Stimulated activated effector memory CD8-positive, alpha-beta T cell treated with anti-CD3 and anti-CD28 coated beads, Interleukin-12 subunit alpha, Interleukin-12 subunit beta, amount 100 ng/mL, for 72 hours (primary cell): ENCODE measurements at regions not wholly inside any gene's neighbourhood (a gene's known extent, or its start where the extent isn't known, plus 50 kb on each side); places are given as distances from the start of the nearest gene placed in this dataset.
A peak's percentile ranks its signal among the peaks of the same experiment; 100 is the strongest.

ENCODE experiments used
- ATAC-seq: fragments of 150-1000 bp; cut with Tn5 transposase; 2 replicates; pipeline ENCODE4 v1.10.0; 2021
- DNase-seq, 2 donors: peaks; one replicate each; pipeline ENCODE4 v3.0.0; 2021 to 2022; ENCODE audit warnings: low spot score in 2 of 2
- H3K27ac Mint-ChIP-seq: one replicate; pipeline ENCODE4 v1.8.0; 2022; ENCODE audit warnings: mild to moderate bottlenecking, mixed read lengths
- H3K36me3 Mint-ChIP-seq: one replicate; pipeline ENCODE4 v1.8.0; 2022; ENCODE audit warnings: mild to moderate bottlenecking, mixed read lengths
- H3K4me1 Mint-ChIP-seq: one replicate; pipeline ENCODE4 v1.8.0; 2022; ENCODE audit warnings: mixed read lengths
- H3K4me3 Mint-ChIP-seq: one replicate; pipeline ENCODE4 v1.8.0; 2022; ENCODE audit warnings: mild to moderate bottlenecking, mixed read lengths
- H3K9me3 Mint-ChIP-seq: one replicate; pipeline ENCODE4 v1.8.0; 2022; ENCODE audit warnings: mixed read lengths

DNA sequence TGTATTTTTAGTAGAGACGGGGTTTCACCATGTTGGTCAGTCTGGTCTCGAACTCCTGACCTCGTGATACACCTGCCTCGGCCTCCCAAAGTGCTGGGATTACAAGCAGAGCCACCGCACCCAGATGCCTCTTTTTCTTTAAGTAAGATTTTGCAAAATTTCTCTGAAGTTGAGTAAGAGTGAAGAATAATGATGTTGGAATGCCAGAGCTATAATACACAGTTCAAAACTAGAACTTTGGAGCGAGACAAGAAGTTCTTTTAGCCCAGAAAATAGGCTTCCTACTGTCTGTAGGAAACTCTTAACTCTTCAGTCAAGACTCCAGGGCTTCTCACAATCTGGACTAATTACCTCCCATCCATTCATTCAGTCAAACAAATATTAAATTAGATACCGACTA is 51.4 kb downstream of the MARCHF4 start:
- H3K9me3 Mint-ChIP-seq = no peaks in the 10 kb centered on the region
- peaks cover 14% of the 10 kb centered on the region for H3K4me1 Mint-ChIP-seq
- no peak for DNase-seq
- H3K27ac Mint-ChIP-seq = no peak overlapping the region
- no peak for ATAC-seq
- no peak overlapping the region for H3K4me3 Mint-ChIP-seq
- H3K36me3 Mint-ChIP-seq = no peaks in the 10 kb centered on the region

DNA sequence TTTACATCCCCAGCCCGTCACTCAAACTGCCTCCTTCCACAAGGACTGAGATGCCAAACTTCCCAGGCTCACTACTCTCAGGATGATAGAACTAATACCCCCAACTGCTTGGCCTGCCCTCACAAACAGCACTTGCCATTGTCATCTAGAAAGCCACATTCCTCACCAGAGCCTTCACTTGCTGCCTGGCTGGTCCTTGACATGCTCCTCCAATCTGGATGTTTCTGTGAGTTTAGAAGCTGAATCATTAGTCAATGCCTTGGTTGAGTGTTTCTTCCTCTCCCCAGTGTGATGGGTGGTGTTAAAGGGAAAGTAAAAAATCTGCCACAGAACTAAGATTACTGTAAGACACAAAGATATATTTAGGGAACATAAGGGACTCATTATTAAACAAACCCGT is 52.5 kb downstream of the MARCHF4 start:
- Mint-ChIP-seq H3K4me1 (peaks cover 14% of the 10 kb centered on the region), H3K9me3 (no peaks in the 10 kb centered on the region), H3K4me3 (no peak overlapping the region), H3K27ac (no peak overlapping the region), H3K36me3 (no peaks in the 10 kb centered on the region)
- ATAC-seq (no peak), DNase-seq (no peak)

DNA sequence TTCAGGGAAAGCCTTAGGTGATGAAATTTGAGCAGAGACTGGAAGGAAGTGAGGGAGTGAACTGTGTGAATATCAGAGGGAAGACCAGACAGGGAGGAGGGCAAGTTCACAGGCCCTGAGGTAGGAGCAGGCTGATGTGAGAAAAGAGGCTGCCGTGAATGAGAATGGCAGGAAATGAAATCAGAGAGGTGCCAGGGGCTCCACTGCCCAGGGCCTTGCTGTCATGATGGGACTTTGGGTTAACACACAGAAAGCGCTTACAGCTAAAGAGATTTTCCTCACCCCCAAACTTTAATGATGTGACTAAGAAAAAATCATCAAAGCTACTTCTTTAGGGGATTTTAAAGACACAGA is 53.8 kb downstream of the MARCHF4 start:
- Mint-ChIP-seq H3K36me3 (no peaks in the 10 kb centered on the region), H3K4me3 (no peak overlapping the region), H3K27ac (no peak overlapping the region), H3K4me1 (peaks cover 14% of the 10 kb centered on the region), H3K9me3 (no peaks in the 10 kb centered on the region)
- ATAC-seq (no peak), DNase-seq (no peak)

DNA sequence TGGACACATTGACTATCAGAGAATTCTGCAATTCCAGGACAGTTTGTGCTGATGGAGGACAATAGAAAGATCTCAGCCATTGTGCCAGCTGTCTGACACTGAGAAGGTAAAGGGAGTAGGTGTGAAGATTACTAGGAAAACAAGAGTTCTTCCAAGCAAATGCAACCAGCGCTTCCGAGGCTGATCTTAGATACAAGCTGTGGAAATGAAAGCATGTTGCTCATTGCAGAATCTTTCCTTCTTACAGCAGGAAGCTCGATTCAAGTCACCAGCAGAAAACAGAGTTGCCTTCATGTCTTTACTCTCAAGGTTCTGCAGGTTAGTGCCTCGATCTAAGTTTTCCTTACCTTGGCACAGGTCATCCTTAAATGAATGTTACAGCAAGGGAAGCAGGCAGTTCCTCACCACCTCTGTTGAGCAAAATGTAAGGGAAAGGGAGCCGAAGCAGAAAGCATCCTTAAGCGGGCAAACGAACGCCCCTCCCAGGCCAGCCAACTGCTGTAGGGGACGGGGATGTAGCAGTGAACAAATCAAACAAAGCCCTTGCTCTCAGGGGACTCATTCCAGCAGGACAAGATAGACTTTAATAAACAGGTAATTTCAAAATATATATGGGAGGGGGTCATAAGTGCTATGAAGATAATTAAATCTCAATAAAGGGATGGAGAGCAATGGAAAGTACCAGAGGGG is 54.3 kb downstream of the MARCHF4 start:
- H3K9me3 Mint-ChIP-seq = no peaks in the 10 kb centered on the region
- H3K27ac Mint-ChIP-seq = no peak overlapping the region
- ATAC-seq = no peak
- no peaks in the 10 kb centered on the region for H3K36me3 Mint-ChIP-seq
- peaks cover 14% of the 10 kb centered on the region for H3K4me1 Mint-ChIP-seq
- no peak overlapping the region for H3K4me3 Mint-ChIP-seq
- DNase-seq = no peak

DNA sequence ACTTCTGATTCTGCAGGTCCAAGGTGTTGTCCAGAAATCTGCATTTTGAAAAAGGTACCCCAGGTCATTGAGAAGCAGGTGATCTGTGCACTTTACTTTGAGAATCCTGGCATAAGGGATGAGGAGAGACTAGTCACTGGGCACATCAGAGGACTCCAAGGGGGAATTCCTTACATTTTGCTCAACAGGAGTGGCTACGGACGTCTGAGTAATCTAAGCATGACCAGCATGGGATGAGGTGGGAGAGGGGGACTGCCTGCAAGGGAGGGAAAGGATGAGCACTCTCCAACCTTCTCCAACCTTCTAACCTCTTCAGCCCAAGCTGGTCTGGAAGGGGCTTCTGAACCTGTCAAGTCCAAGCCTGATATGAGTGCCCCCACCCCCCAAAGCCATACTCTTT is 55.5 kb downstream of the MARCHF4 start:
- no peak overlapping the region for H3K4me3 Mint-ChIP-seq
- no peaks in the 10 kb centered on the region for H3K9me3 Mint-ChIP-seq
- ATAC-seq (no peak), DNase-seq (no peak)
- no peaks in the 10 kb centered on the region for H3K36me3 Mint-ChIP-seq
- no peak overlapping the region for H3K27ac Mint-ChIP-seq
- peaks cover 14% of the 10 kb centered on the region for H3K4me1 Mint-ChIP-seq

DNA sequence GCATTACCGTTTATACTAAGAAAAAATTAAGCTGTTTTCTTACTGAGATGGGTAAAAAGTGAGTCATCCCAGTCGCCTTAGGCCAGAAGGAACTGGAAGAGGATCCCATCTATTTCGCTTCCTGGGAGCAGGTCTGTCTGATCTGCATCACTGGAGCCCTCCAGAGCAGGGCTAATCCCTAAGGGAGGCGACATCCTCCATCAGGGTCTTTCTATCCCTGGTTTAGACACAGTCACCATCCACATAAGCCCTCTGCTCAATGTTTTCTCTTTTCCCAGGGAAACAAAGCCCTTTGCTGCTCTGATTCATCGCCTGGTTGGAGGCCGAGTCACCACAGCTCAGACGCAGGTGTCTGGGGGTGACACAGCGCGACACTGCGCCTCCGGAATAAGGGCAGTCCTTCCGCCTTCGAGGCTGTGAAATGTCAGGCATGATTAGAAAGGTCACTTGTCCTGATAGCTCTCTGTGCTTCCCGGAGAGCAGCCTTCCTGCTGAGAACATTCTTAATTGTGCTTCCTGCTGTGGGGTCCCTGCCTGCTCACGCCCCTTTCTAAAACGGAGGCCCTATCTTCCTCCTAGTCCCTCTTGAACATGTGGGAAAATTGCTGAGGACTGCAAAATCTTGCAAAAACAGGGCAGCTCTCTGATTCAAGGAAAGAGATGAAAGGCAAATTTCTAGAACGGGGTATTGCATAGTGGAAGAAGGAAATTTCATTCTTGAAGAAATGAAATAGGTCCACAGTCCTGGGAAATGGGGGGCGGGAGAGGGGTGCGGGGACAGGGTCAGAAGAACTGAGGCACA is 56.3 kb downstream of the MARCHF4 start:
- Mint-ChIP-seq H3K27ac (no peak overlapping the region), H3K36me3 (no peaks in the 10 kb centered on the region), H3K4me1 (peaks cover 14% of the 10 kb centered on the region), H3K4me3 (no peak overlapping the region), H3K9me3 (no peaks in the 10 kb centered on the region)
- peak; percentile 49 for ATAC-seq
- no peak for DNase-seq

DNA sequence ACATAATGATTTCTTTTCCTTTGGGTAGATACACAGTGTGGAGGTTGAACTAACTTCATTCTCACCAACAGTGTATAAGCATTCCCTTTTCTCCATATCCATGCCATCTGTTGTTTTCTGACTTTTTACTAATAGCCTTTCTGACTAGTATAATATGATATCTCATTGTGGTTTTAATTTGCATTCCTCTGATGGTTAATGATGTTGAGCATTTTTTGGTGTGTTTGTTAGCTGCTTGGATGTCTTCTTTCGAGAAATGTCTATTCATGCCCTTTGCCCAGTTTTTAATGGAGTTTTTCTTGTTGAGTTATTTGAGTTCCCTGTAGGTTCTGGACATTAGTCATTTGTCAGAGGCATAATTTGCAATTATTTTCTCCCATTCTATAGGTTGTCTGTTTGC is 59.8 kb downstream of the MARCHF4 start:
- no peaks in the 10 kb centered on the region for H3K36me3 Mint-ChIP-seq
- H3K27ac Mint-ChIP-seq = no peak overlapping the region
- no peak for ATAC-seq
- H3K4me1 Mint-ChIP-seq = peaks cover 2% of the 10 kb centered on the region
- H3K9me3 Mint-ChIP-seq = no peaks in the 10 kb centered on the region
- no peak for DNase-seq
- no peak overlapping the region for H3K4me3 Mint-ChIP-seq

DNA sequence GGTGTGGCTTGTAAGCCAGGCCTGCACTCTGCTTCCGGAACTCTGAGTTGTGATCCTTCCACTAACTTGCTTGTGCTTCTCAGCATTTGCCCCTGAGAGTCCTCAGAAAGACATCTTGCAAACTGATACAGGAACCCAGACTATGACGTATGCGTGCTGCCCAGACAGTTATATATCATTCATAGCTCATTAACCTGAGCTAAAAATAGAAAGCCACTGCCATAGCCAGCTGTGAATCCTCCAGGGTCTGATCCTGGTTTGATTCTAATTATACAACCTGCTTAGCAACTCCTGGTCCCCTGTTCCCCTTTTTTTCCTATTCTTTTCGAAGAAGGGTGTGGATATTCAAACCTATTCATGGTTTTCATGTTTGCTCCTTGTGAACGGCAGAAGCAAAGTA is 63.7 kb downstream of the MARCHF4 start:
- DNase-seq = no peak
- Mint-ChIP-seq H3K27ac (no peak overlapping the region), H3K9me3 (no peaks in the 10 kb centered on the region)

DNA sequence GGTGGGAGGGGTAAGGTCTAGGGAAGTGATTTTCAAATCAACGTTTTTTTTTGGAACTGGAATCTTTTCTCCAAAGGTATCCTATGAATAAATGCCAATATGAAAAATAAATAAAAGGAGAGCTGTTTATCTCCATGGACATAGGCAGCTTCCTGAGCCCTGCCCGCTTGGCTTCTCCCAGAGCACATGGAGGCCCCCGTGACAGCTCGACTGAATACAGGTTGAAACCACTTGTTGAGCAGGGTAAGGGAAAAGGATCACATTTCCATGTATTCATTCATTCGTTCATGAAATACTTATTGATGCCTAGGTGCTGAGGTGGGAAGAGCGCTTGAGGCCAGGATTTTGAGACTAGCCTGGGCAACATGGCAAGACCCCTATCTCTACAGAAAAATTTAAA is 64.8 kb downstream of the MARCHF4 start:
- DNase-seq (no peak), ATAC-seq (no peak)
- Mint-ChIP-seq H3K4me1 (peaks cover 5% of the 10 kb centered on the region), H3K9me3 (no peaks in the 10 kb centered on the region), H3K4me3 (no peak overlapping the region), H3K36me3 (no peaks in the 10 kb centered on the region), H3K27ac (no peak overlapping the region)

More for the DNA sequence above, 63.7 kb downstream of the MARCHF4 start:
- H3K4me3 Mint-ChIP-seq = no peak overlapping the region
- H3K36me3 Mint-ChIP-seq = no peaks in the 10 kb centered on the region
- no peak for ATAC-seq
- H3K4me1 Mint-ChIP-seq = peaks cover 5% of the 10 kb centered on the region

DNA sequence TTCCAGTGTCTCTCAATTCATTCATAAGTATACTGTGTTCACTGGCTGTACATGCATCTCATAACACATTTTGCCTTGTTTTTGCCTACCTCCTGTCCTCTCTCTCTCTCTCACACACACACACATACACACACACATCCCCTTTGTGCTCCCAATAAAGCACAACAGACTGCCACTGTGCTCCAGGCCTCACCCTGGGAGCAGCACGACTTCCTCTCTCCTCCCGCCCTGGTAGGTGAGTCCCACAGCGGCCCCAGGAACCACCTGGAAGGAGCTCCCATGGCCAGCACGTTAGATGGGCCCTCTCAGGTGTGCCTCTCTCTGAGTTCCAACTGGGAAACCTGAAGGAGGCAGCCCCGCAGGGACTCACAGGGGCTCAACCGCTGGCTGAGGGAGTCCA is 65.4 kb downstream of the MARCHF4 start:
- Mint-ChIP-seq H3K36me3 (no peaks in the 10 kb centered on the region), H3K9me3 (no peaks in the 10 kb centered on the region)
- ATAC-seq = no peak

DNA sequence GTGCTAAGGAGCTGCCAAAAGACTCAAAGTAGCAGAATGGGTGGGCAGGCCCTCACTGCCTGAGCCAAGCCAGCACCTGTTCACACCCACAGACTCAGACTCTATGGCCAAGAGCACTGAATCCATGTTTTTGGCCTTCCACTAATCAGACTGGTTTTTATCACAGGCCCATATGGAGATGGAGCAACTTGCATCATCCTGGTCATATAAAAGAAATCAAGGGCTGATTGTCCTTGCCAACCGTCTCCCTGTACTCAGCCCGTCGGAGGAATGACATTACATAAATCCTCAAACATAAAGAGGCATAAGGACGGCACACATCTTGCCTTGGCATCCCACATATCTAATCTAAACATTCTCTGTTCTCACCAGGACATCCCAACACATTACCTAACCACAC is 66.7 kb downstream of the MARCHF4 start:
- Mint-ChIP-seq H3K27ac (no peak overlapping the region), H3K4me1 (peaks cover 5% of the 10 kb centered on the region), H3K36me3 (no peaks in the 10 kb centered on the region), H3K9me3 (no peaks in the 10 kb centered on the region), H3K4me3 (no peak overlapping the region)
- DNase-seq (no peak), ATAC-seq (no peak)

More for the DNA sequence above, 65.4 kb downstream of the MARCHF4 start:
- DNase-seq = no peak
- Mint-ChIP-seq H3K27ac (no peak overlapping the region), H3K4me3 (no peak overlapping the region), H3K4me1 (peaks cover 5% of the 10 kb centered on the region)

DNA sequence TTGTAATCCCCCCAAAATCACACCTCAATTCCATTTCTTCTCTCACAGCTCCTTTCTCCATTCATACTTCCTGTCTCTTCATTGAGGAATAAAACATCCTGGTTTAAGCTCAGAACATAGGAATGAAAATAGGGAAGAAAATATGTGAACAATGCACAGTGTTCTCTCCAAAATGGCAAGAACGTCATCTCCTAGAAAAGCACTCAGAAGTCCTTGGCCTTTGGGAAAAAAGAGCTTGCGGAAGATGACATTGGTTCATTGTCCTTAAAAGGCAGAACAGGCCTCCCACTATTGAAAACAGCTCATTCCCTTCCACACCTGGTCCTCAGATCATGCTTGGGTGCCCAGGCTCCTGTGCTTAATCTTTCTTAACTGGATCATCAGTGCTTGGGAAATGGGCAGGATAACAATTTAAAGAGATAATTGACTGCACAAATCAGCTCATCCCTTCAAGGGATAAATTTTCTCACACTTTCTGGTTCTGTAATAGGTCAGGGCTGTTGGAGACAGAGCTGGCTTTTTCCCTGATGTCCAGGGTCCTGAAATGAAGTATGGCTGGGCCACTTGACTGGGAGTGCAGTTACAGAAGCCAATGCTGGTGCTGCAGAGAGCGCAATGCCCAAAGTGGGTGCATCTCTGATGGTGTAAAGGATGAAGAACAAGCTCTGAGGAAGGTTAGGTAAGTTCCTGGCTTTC is 69.2 kb downstream of the MARCHF4 start:
- Mint-ChIP-seq H3K27ac (no peak overlapping the region), H3K4me3 (no peak overlapping the region), H3K36me3 (no peaks in the 10 kb centered on the region), H3K4me1 (peaks cover 5% of the 10 kb centered on the region), H3K9me3 (no peaks in the 10 kb centered on the region)
- no peak for DNase-seq
- no peak for ATAC-seq

DNA sequence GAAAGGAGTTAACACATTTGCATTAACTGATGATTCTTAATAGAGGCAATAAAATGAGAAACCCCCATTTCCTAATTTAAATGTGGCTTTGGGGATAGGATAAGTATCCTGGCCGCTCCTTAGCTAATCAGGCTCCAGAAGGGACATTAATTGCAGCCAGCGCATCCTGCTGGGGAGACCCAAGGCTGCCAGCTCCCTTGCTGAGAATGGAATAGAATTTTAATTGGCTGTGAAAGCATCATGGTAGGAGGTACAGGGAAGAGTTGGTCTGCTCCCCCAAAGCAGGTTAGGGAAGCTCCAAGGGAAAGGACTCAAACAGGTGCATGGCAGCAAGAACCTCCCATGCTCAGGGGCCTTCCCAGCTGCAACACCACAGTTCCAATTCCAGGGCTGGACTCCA is 71.4 kb downstream of the MARCHF4 start:
- Mint-ChIP-seq H3K4me3 (no peak overlapping the region), H3K36me3 (no peaks in the 10 kb centered on the region), H3K9me3 (no peaks in the 10 kb centered on the region), H3K27ac (no peak overlapping the region), H3K4me1 (peaks cover 6% of the 10 kb centered on the region)
- ATAC-seq (no peak), DNase-seq (no peak)

DNA sequence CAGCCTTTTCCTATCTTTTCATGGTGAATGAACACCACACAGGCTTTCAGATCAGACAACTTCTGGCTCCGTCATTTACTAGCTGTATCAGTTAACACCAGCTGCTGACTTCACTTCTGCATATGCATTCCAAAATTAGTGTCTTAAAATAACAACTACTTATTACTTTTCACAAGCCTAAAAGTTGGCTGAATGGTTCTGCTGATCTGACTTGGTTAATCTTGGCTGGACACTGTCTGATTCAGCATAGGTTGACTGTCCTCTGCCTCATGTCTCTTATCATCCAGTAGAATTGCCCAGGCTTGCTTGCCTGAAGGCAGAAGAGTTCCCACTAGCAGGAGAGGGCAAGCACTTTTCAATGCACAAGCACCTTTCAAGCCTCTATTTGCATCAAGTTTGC is 72.7 kb downstream of the MARCHF4 start:
- ATAC-seq = no peak
- DNase-seq = no peak
- no peaks in the 10 kb centered on the region for H3K36me3 Mint-ChIP-seq
- H3K27ac Mint-ChIP-seq = no peak overlapping the region
- H3K4me3 Mint-ChIP-seq = no peak overlapping the region
- no peaks in the 10 kb centered on the region for H3K9me3 Mint-ChIP-seq
- peaks cover 6% of the 10 kb centered on the region for H3K4me1 Mint-ChIP-seq

DNA sequence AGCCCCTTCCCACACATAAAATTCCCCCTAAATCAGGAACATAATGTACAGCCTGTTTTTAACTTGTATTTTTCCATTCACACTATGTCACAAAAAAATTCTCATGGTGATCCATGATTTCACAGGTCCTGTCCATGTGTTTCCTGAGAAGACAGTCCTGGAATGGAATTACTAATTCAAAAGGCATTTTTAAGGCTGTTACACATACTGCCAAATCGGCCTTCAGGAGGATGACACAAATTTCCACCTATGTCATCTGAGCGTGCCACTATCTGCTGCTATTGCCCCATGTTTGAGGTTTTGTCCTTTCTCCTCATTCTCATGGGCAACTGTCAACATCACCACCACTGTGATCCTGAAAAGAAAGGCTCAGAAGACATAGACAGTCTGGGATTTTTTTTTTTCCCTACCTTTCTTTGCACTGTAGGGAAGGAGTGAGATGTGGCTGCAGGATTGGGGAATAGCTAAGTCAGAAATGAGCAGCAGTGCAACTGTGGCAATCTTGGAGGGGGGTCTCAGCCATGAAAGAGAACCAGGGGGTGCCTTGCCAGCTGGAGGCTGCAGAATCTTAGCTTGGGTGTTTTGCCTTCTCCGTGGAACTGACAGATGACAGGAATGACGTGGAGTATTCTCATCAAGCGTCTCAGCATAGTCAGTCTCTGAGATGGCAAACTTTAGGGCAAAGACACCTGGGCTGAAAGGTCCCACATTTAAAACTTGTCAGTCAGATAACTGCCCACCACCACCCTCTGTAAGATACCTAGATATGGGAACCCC is 73.4 kb downstream of the MARCHF4 start:
- Mint-ChIP-seq H3K27ac (no peak overlapping the region), H3K4me3 (no peak overlapping the region), H3K4me1 (peaks cover 6% of the 10 kb centered on the region), H3K36me3 (no peaks in the 10 kb centered on the region), H3K9me3 (no peaks in the 10 kb centered on the region)
- ATAC-seq = no peak
- DNase-seq = no peak
